ENCODE measurements at regions not wholly inside any gene's neighbourhood (a gene's known extent, or its start where the extent isn't known, plus 50 kb on each side); places are given as distances from the start of the nearest gene placed in this dataset.

GRCh38 chr7:106986450-106986977, 58.0 kb upstream of the PRKAR2B start:
- CTCF ChIA-PET: no interaction called here
- no peak for TF ChIP-seq CTCF (IDR thresholded peaks at IDR 0.05; ENCODE audit: insufficient read depth, low read length, missing control alignments)
- POLR2A ChIA-PET: no interaction called here
- no peak for DNase-seq (ENCODE audit: low read depth, low spot score)
- no peak overlapping the region for H3K4me3 ChIP-seq (ENCODE audit: low read depth, low read length)

GRCh38 chr7:106987777-106988176, 56.7 kb upstream of the PRKAR2B start:
- ChIA-PET POLR2A (no interaction called here), CTCF (no interaction called here)
- TF ChIP-seq CTCF (IDR thresholded peaks at IDR 0.05; ENCODE audit: insufficient read depth, low read length, missing control alignments): no peak
- H3K4me3 ChIP-seq (ENCODE audit: low read depth, low read length): no peak overlapping the region
- no peak for DNase-seq (ENCODE audit: low read depth, low spot score)

- no peak for TF ChIP-seq CTCF (IDR thresholded peaks at IDR 0.05; ENCODE audit: insufficient read depth, low read length, missing control alignments)
- no peak overlapping the region for H3K4me3 ChIP-seq (ENCODE audit: low read depth, low read length)
- CTCF ChIA-PET: no interaction called here
- DNase-seq (ENCODE audit: low read depth, low spot score): no peak
- POLR2A ChIA-PET: no interaction called here
Observed at GRCh38 chr7:106992511-106992910, 52.0 kb upstream of the PRKAR2B start.

Measured in AG04449 (cell line).